ENCODE measurements at regions not wholly inside any gene's neighbourhood (a gene's known extent, or its start where the extent isn't known, plus 50 kb on each side); places are given as distances from the start of the nearest gene placed in this dataset.

DNA sequence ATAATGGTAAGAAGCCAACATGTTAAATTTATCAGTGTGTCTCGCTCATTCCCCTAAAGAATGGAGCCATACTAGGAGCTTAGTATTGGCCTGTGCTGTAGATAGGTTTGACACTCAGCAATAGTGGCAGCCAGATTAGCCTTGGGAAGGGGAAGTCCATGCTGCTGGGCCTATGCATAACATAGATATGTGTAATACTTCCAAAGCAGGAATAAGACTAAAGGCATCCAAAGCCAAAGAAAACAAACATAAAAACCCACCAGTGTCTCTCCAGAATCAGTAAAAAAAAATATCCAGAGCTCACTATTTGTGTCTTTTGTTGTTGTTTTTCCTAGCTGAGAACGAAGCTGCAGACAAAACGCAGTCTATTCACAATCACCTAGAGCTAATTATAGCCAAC, 104.2 kb upstream of the STXBP5 start:
- no peak overlapping the region for H3K4me3 ChIP-seq (ENCODE audit: low read depth, low read length)
- no peak for TF ChIP-seq CTCF (IDR thresholded peaks at IDR 0.05; ENCODE audit: insufficient read depth, low read depth, low read length, missing control alignments)
- no peak for DNase-seq (ENCODE audit: low read depth)

DNA sequence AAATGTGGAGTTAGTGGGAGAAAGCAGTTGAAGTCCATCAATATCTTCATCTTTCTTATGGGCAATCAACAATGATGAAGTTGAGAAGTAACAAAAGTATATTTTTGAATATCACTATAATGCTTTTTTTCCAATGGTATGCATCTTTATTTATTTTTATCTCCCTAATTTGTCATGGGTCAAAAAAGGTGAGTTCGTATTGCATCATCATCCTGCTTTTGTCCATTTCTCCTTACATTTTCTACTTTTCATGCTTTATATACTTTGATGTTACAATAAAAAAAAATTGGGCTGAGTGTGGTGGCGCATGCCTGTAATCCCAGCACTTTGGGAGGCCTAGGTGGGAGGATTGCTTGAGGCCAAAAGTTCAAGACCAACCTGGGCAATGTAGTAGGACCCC, 101.2 kb upstream of the STXBP5 start:
- no peak overlapping the region for H3K4me3 ChIP-seq (ENCODE audit: low read depth, low read length)
- no peak for DNase-seq (ENCODE audit: low read depth)
- no peak for TF ChIP-seq CTCF (IDR thresholded peaks at IDR 0.05; ENCODE audit: insufficient read depth, low read depth, low read length, missing control alignments)

GRCh38 chr6:147103694-147104093, 100.5 kb upstream of the STXBP5 start:
- TF ChIP-seq CTCF (IDR thresholded peaks at IDR 0.05; ENCODE audit: insufficient read depth, low read depth, low read length, missing control alignments): no peak
- H3K4me3 ChIP-seq (ENCODE audit: low read depth, low read length): no peak overlapping the region
- DNase-seq (ENCODE audit: low read depth): no peak

DNA sequence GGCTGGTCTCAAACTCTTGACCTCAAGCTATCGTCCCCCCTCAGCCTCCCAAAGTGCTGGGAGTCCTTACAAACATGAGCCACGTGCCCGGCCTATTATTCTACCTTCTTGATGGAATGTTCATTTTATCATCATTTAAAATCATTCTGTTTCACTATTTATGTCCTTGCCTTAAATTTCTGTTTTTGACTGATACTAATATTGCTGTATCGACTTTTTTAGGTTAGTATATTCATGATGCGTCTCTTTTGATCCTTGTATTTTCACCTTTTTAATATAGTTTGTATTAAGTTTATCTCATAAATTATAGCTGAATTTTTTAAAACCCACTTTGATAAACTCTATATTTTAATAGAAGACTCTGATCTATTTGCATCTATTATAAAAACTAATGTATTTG, 98.4 kb upstream of the STXBP5 start:
- H3K4me3 ChIP-seq (ENCODE audit: low read depth, low read length): no peak overlapping the region
- DNase-seq (ENCODE audit: low read depth): no peak
- TF ChIP-seq CTCF (IDR thresholded peaks at IDR 0.05; ENCODE audit: insufficient read depth, low read depth, low read length, missing control alignments): no peak

DNA sequence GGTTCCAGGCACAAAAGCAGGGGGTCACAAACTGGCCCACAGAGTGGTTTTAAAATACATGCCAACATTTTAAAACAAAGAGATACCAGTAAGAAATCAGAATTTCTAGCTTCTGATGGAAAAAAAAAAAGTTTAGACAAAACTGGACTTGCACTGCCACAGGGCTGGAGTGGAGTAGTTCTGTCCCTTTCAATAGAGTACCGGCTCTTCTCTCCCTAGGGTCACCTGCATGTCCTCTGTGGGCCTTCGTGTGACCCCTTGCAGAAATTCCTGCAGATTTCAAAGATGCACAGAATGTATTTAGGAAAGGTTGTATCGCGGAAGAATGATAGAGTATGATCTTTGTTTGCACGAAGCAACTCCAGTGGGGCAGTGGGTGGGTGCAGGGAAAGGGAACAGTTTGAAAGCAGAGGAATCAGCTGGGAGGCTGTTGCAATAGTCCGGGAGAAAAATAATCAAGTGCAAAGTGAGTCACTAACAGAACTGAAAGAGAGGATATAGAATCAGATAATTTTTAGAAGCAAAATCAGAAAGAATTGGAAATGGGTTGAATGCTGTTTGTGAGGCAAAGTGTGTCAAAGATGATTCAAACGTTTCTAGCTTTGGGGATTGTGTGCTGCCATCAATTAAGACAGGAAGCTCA, 97.3 kb upstream of the STXBP5 start:
- no peak overlapping the region for H3K4me3 ChIP-seq (ENCODE audit: low read depth, low read length)
- DNase-seq (ENCODE audit: low read depth): no peak
- no peak for TF ChIP-seq CTCF (IDR thresholded peaks at IDR 0.05; ENCODE audit: insufficient read depth, low read depth, low read length, missing control alignments)

DNA sequence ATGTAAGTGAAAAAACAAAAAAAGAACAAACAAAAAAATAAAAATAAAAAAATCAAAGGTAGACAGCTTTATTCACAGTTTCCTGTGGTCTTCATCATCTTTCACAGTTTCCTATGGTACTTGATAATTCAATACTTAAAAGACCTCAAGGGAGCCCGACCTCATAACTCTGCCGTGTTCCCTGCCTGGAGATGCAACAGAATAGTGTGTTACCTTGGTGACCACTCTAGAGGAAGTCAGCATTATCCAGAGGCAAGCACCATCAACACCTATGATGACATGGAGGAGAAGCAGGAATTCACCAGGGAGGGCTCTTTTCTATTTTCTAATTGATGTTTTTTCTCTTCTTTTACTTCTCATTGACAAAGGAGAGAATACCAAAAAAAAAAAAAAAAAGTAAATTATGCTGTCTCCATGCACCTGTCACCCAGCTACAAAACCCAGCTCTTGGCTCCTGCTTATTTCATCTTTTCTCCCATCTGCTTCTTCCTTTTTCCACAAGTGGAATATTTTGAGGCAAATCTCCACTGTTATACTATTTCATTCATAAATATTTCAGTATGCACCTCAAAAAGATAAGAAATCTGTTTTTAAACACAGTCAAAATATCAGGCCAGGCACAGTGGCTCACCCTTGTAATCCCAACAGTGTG, 95.8 kb upstream of the STXBP5 start:
- no peak for TF ChIP-seq CTCF (IDR thresholded peaks at IDR 0.05; ENCODE audit: insufficient read depth, low read depth, low read length, missing control alignments)
- no peak overlapping the region for H3K4me3 ChIP-seq (ENCODE audit: low read depth, low read length)
- DNase-seq (ENCODE audit: low read depth): no peak

- no peak for DNase-seq (ENCODE audit: low read depth)
- no peak overlapping the region for H3K4me3 ChIP-seq (ENCODE audit: low read depth, low read length)
- TF ChIP-seq CTCF (IDR thresholded peaks at IDR 0.05; ENCODE audit: insufficient read depth, low read depth, low read length, missing control alignments): no peak
Observed at GRCh38 chr6:147109707-147110106, 94.5 kb upstream of the STXBP5 start.

Data from GM12865 (cell line).